Lung (tissue), 11 donors: ENCODE measurements at regions not wholly inside any gene's neighbourhood (a gene's known extent, or its start where the extent isn't known, plus 50 kb on each side); places are given as distances from the start of the nearest gene placed in this dataset.

Experiments used
- ATAC-seq: fragments of 200-7000 bp; cut with Tn5 transposase; one replicate; pipeline ENCODE4 v1.9.1; 2020; ENCODE audit warnings: moderate number of reproducible peaks; ENCODE audit not compliant: insufficient read depth, low FRiP score
- DNase-seq, 3 donors: peaks; one replicate each; pipeline ENCODE4 v3.0.0-alpha.2; 2013 to 2017
- H3K27ac ChIP-seq, 2 donors: one replicate each; pipeline ENCODE4 v1.5.1; 2013; ENCODE audit warnings: mild to moderate bottlenecking in 2 of 2, moderate library complexity in 2 of 2, control low read depth in 1 of 2, inconsistent platforms in 1 of 2, low read depth in 1 of 2, low read length in 1 of 2
- H3K27me3 ChIP-seq, 3 donors: one replicate each; pipeline ENCODE4 v1.5.1; 2013; ENCODE audit warnings: low read length in 2 of 3; ENCODE audit not compliant: control insufficient read depth in 3 of 3, insufficient read depth in 3 of 3
- H3K36me3 ChIP-seq, 4 donors: one replicate each; pipeline ENCODE4 v1.5.1; 2013; ENCODE audit warnings: low read length in 4 of 4, mild to moderate bottlenecking in 1 of 4, moderate library complexity in 1 of 4; ENCODE audit not compliant: control insufficient read depth in 4 of 4, insufficient read depth in 4 of 4
- H3K4me1 ChIP-seq, 5 donors: one replicate each; pipeline ENCODE4 v1.5.1; 2013; ENCODE audit warnings: low read length in 5 of 5, mild to moderate bottlenecking in 2 of 5, moderate library complexity in 1 of 5; ENCODE audit not compliant: control insufficient read depth in 5 of 5, insufficient read depth in 5 of 5
- H3K4me3 ChIP-seq: one replicate; pipeline ENCODE4 v1.5.1; 2013; ENCODE audit warnings: mild to moderate bottlenecking, control low read depth, moderate library complexity
- H3K9ac ChIP-seq, 2 donors: one replicate each; pipeline ENCODE4 v1.5.1; 2013; ENCODE audit warnings: low read length in 2 of 2, control low read depth in 1 of 2; ENCODE audit not compliant: insufficient read depth in 1 of 2
- H3K9me3 ChIP-seq, 4 donors: one replicate each; pipeline ENCODE4 v1.5.1; 2013; ENCODE audit warnings: low read length in 3 of 4, mild to moderate bottlenecking in 1 of 4, moderate library complexity in 1 of 4; ENCODE audit not compliant: control insufficient read depth in 4 of 4, insufficient read depth in 3 of 4
- CTCF ChIP-seq: IDR thresholded peaks from 2 replicates; pipeline ENCODE4 v1.5.1; 2012; ENCODE audit warnings: mild to moderate bottlenecking; ENCODE audit errors: control extremely low read depth, extremely low read depth
- WGBS, 2 donors: extraction: QIAGEN DNeasy Blood & Tissue Kit; methylation state at CpG; one replicate each; pipeline ENCODE4 v1.1.7; 2013; 5-methylcytosine and 5-hydroxymethylcytosine counted together
- donor health status: control.
- donor health status: control.
- donor health status: Bipolar disorder and iron deficiency.
- donor health status: healthy.
- donor health status: DM: yes; HTN: yes; CAD: no.

GRCh38 chr14:89524412-89524811 is 107.4 kb upstream of the FOXN3 start:
- H3K9ac ChIP-seq = no peak overlapping the region
- ATAC-seq (no peak), DNase-seq (no peak)
- no peaks in the 10 kb centered on the region for H3K4me1 ChIP-seq
- peaks cover 2 to 5% (median 3%) of the 10 kb centered on the region in 4 donors for H3K9me3 ChIP-seq
- H3K36me3 ChIP-seq = peaks cover 0 to 4% (median 0%) of the 10 kb centered on the region in 4 donors
- no peak for TF ChIP-seq CTCF
- H3K27me3 ChIP-seq = no peaks in the 10 kb centered on the region
- no peak overlapping the region for H3K27ac ChIP-seq
- H3K4me3 ChIP-seq = no peak overlapping the region

- no peak for DNase-seq
- Histone ChIP-seq H3K4me3 (no peak overlapping the region), H3K27me3 (no peaks in the 10 kb centered on the region), H3K9me3 (peaks cover 2 to 5% (median 3%) of the 10 kb centered on the region in 4 donors), H3K9ac (no peak overlapping the region), H3K36me3 (no peaks in the 10 kb centered on the region), H3K27ac (no peak overlapping the region), H3K4me1 (no peaks in the 10 kb centered on the region)
- TF ChIP-seq CTCF = no peak
- ATAC-seq = no peak
Measured at GRCh38 chr14:89521988-89522387, 105.0 kb upstream of the FOXN3 start.

- ATAC-seq = no peak
- H3K4me1 ChIP-seq = no peaks in the 10 kb centered on the region
- TF ChIP-seq CTCF = no peak
Measured at GRCh38 chr14:89519040-89519439, 102.0 kb upstream of the FOXN3 start.

GRCh38 chr14:89516173-89516572 is 99.1 kb upstream of the FOXN3 start:
- 95% methylated on average over 5 of the region's 5 CpGs for WGBS, 2 donors
- Histone ChIP-seq H3K36me3 (peaks cover 0 to 2% (median 0%) of the 10 kb centered on the region in 4 donors), H3K4me3 (no peak overlapping the region), H3K9me3 (no peaks in the 10 kb centered on the region), H3K9ac (no peak overlapping the region), H3K27me3 (no peaks in the 10 kb centered on the region), H3K27ac (no peak overlapping the region), H3K4me1 (peaks cover 0 to 3% (median 0%) of the 10 kb centered on the region in 5 donors)
- no peak for DNase-seq
- no peak for ATAC-seq
- no peak for TF ChIP-seq CTCF

More at GRCh38 chr14:89519040-89519439, 102.0 kb upstream of the FOXN3 start:
- Histone ChIP-seq H3K4me3 (no peak overlapping the region), H3K36me3 (peaks cover 0 to 2% (median 0%) of the 10 kb centered on the region in 4 donors), H3K9ac (no peak overlapping the region), H3K27ac (no peak overlapping the region), H3K9me3 (peaks cover 2 to 3% (median 3%) of the 10 kb centered on the region in 4 donors), H3K27me3 (no peaks in the 10 kb centered on the region)
- peak; percentile 48 to 59 (median 57) for DNase-seq
- WGBS, 2 donors = 83 to 87% methylated on average over 10 of the region's 10 CpGs
